ENCODE measurements at regions not wholly inside any gene's neighbourhood (a gene's known extent, or its start where the extent isn't known, plus 50 kb on each side); places are given as distances from the start of the nearest gene placed in this dataset.
"Not testable (repeated sequence)": the region's sequence is repeated elsewhere in the genome, so short reads cannot be mapped to it uniquely, and the experiment has no call there.

DNA sequence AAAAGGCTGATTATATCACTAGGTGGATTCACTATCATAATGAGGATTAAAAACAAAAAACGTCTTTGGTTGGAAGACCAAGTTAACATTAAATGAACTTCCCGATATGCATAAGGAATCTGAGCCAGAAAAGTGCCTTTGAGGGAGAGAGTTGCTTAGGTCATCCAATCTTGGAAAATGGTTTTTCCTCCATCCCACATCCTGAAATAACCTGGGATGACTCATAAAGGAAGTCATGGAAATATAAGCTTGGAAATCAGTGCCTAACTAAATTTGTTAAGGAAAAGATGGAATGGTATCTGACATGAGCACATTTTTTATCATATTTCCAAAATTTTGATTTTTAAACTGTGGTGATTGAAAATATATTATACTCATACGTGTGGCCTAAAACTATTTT, 66.0 kb downstream of the KBTBD8 start:
- DNase-seq (ENCODE audit: low read depth): peak; percentile 20
- TF ChIP-seq, protein P1, sequence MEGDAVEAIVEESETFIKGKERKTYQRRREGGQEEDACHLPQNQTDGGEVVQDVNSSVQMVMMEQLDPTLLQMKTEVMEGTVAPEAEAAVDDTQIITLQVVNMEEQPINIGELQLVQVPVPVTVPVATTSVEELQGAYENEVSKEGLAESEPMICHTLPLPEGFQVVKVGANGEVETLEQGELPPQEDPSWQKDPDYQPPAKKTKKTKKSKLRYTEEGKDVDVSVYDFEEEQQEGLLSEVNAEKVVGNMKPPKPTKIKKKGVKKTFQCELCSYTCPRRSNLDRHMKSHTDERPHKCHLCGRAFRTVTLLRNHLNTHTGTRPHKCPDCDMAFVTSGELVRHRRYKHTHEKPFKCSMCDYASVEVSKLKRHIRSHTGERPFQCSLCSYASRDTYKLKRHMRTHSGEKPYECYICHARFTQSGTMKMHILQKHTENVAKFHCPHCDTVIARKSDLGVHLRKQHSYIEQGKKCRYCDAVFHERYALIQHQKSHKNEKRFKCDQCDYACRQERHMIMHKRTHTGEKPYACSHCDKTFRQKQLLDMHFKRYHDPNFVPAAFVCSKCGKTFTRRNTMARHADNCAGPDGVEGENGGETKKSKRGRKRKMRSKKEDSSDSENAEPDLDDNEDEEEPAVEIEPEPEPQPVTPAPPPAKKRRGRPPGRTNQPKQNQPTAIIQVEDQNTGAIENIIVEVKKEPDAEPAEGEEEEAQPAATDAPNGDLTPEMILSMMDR (IDR thresholded peaks at IDR 0.05; ENCODE audit: insufficient read depth, low read depth, low read length, missing control alignments): no peak
- no peak overlapping the region for H3K4me3 ChIP-seq (ENCODE audit: low read length)

DNA sequence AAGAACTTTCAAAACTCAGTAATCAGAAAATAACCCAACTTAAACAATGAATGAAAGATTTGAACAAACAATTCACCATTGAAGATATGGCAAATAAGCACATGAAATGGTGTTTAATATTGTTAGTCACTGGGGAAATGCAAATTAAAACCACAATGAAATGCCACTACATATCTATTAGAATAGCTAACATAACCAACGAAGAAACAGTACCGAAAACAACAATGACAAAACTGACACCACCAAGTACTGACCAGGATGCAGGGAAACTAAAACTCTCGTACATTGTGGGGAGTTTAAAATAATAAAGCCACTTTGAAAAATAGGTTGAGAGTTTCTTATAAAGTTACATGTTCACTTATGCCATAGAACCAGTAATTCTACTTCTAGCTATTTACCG, 69.1 kb downstream of the KBTBD8 start:
- no peak for DNase-seq (ENCODE audit: low read depth)
- TF ChIP-seq, protein P1 (IDR thresholded peaks at IDR 0.05; ENCODE audit: insufficient read depth, low read depth, low read length, missing control alignments): no peak
- H3K4me3 ChIP-seq (ENCODE audit: low read length): no peak overlapping the region

DNA sequence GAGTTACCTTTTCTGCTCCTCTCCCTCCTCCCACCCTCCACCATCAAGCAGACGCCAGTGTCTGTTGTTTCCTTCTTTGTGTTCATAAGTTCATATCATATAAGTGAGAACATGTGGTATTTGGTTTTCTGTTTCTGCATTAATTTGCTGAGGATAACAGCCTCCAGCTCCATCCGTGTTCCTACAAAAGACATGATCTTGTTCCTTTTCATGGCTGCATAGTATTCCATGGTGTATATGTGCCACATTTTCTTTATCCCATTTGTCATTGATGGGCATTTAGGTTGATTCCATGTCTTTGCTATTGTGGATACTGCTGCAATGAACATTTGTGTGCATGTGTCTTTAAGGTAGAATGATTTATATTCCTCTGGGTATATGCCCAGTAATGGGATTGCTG, 74.5 kb downstream of the KBTBD8 start:
- not testable (repeated sequence) for DNase-seq (ENCODE audit: low read depth); H3K4me3 ChIP-seq (ENCODE audit: low read length)

DNA sequence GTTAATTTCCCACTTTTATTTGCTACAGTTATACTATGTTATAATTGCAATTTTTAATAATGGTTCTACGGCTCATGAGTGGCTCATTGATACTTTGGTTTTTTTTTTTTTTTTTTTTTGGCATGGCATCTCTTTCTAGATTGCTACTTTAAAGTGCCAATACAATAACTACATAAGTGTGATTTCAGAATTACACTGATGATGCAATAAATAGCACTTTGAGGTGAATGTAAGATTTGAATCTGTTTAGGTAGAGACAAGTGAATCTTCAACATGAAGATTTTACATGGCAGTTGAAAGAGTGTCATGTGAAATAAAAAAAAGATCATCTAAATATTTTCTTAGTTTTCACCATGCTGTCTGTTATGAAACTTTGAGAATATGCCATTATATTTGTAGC, 75.7 kb downstream of the KBTBD8 start:
- H3K4me3 ChIP-seq (ENCODE audit: low read length): no peak overlapping the region
- DNase-seq (ENCODE audit: low read depth): no peak
- TF ChIP-seq, protein P1 (IDR thresholded peaks at IDR 0.05; ENCODE audit: insufficient read depth, low read depth, low read length, missing control alignments): no peak

DNA sequence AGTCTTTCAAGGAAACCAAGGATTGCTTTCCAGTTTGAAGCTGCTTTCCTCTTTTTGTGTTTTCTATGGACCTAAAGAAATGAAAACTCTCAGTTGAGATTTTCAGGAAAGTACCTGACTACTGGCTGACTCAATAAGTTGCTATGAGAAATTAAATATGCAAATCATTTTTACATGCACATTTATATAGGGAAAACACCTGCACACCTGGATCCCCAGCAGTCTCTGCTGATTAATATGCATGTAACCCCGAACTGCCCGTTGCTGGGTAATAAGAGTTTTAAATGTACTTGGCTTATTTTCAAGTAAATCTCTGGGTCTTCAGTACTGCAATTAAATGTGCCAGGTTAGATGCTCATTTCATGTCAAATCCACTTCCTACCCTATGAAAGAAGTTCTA, 77.2 kb downstream of the KBTBD8 start:
- peak; percentile 11 for DNase-seq (ENCODE audit: low read depth)
- TF ChIP-seq, protein P1 (IDR thresholded peaks at IDR 0.05; ENCODE audit: insufficient read depth, low read depth, low read length, missing control alignments): no peak
- no peak overlapping the region for H3K4me3 ChIP-seq (ENCODE audit: low read length)

DNA sequence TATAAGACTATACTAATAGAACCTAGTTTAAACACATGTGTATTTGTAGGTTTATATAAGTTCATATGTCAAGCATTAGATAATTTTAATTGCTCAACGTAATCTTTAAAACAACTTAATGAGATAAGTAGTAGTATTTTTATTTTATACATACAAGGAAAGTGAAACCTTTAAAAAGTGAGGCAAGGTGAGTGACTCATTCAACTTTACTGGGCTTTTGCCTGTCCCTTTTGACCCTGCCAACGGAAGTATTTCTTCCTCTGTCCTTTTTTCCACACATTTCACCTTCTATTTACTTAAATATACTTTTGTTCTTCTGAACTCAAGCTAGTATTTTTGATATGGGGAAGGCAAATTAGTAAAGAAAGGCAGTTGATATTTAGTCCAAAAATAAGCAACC, 78.5 kb downstream of the KBTBD8 start:
- TF ChIP-seq, protein P1 (IDR thresholded peaks at IDR 0.05; ENCODE audit: insufficient read depth, low read depth, low read length, missing control alignments): no peak
- H3K4me3 ChIP-seq (ENCODE audit: low read length): no peak overlapping the region
- DNase-seq (ENCODE audit: low read depth): peak; percentile 15

DNA sequence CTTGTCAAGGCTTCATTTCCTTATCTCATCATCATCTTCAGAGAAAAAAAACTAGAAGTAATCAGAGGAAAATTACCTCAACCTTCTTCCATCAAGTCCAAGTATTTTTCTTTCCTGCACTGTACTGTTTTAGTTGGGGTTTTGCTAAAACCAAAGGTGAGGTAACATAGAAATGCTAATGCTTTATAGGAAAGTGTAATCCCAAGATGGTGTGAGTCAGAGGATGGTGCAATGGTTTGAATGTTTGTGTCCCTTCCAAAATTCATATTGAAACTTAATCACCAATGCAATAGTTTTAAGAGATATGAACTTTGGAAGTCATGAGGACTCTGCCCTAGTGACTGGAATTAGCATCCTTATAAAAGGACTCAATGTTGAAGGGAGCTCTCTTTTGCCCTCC, 79.5 kb downstream of the KBTBD8 start:
- DNase-seq (ENCODE audit: low read depth): peak; percentile 60
- H3K4me3 ChIP-seq (ENCODE audit: low read length): no peak overlapping the region
- TF ChIP-seq, protein P1 (IDR thresholded peaks at IDR 0.05; ENCODE audit: insufficient read depth, low read depth, low read length, missing control alignments): no peak
